ENCODE measurements at regions not wholly inside any gene's neighbourhood (a gene's known extent, or its start where the extent isn't known, plus 50 kb on each side); places are given as distances from the start of the nearest gene placed in this dataset.
"Not testable (repeated sequence)": the region's sequence is repeated elsewhere in the genome, so short reads cannot be mapped to it uniquely, and the experiment has no call there.

DNA sequence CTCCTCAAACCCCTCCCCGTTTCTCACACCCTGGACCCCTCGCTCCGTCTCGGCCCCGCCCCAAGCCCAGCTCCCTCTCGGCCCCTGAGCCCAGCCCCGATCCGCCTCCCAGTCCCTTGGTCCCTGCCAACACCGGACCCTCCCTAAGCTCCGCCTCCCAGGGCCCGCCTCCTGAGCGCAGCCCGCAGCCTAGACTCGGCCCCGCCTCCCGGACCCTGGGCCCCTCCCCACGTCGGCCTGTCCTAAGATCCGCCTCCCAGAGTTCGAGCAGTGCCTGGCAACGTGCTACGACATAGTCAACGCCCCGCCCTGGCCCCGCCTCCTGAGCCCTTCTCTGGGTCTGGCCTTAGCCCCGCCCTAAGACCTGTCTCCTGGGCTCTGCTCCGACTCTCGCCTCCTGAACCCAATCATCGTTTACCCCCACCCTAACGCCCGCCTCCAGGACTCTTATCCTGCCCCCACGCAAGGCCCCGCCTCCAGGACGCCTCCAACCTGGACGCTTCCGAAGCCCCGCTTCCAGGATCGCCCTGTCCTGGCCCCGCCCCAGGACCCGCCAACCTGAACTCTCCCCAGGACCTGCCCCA lies 53.1 kb upstream of the ROPN1B start:
- DNase-seq (ENCODE audit: low read depth in 3 of 3): peak; percentile 98 to 99 (median 98)

DNA sequence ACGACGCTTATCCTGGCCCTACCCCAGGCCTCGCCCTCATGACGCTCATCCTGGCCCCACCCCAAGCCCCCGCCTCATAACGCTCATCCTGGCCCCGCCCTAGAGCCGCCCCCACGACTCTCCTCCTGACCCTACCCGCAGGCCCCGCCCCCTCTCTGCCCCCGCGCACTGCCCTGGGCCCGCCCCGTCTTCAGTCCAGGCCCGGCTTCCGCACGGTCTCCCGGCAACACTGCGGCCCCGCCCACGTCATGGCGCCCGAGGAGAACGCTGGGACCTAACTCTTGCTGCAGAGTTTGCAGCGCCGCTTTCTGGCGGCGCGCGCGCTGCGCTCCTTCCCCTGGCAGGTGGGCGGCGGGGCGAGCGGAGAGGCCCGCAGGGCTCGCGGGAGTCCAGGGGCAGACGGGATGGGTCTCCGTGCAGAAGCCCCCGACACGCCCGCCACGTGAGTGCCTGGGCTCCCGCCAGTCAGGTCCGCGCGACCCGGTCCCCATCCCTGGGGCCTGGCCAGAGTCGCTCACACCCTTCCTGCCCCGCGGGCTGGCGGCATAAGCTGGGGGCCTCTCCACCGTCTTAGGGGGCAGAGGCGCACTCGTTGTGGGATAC lies 52.5 kb upstream of the ROPN1B start:
- DNase-seq (ENCODE audit: low read depth in 3 of 3): peak; percentile 90 to 92 (median 90)

DNA sequence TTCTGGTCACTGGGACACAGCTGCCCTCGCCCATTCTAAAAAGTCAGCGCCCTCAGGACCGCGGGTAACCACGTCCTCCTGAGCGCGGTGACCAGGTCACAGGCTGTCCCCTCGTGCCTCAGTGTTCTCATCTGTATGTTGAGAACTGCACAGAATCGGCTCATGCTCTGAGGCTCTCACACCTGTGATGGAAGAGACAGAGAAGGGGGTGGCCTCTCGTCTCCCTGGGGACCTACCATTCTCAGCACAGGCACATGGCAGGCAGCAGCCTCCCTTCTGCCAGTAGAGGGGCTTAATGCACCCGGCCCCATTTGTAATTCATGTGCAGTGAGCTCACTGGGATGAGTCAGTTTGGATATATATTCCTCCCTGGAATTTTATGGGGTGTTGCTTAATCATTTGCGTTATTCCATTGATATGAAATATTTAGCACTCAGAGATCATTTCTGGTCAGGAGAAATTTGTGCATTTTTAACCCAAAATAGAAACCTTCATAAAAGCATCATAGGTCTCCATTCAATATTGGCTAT lies 51.9 kb upstream of the ROPN1B start:
- peak in 1 of 3 experiments; percentile 5 for DNase-seq (ENCODE audit: low read depth in 3 of 3)

DNA sequence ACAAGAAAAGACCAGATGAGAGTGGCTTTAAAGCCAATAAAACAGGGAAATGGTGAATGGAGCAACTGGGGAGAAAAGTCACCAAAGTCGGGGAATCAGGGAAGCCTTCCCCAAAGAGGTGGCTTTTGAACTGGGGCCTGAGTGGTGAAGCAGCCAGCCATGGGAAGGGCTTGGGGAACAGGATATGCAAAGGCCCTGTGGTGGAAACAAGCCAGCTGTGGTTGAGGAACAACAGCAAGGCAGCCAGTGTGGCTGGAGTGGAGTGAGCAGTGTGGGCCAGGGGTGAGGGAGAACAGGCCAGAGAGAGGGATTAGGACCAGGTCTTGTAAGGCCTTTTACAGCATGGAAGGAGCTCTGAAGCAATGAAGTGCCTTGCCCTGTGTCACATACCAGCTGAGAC lies 51.0 kb upstream of the ROPN1B start:
- DNase-seq (ENCODE audit: low read depth in 3 of 3): not testable (repeated sequence)

DNA sequence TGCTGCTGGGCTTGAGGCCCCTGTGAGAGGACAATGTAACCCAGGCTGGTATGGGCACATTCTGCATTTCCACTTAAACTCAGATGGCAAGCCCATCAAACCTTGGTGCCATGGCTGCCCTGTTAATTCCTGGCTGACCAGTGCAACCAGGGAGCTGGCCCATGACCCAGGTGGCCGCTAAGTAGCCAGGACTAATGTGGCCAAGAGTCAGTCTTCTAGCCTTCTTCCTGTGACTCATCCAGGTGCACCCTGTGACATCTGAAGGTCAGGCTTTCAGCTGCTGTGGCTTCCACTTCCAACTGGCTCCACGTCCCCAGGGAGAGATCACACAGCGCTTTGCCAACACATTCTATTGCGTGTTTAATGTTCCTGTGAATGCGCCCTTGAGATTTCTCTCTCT lies 50.5 kb upstream of the ROPN1B start:
- not testable (repeated sequence) for DNase-seq (ENCODE audit: low read depth in 3 of 3)

DNA sequence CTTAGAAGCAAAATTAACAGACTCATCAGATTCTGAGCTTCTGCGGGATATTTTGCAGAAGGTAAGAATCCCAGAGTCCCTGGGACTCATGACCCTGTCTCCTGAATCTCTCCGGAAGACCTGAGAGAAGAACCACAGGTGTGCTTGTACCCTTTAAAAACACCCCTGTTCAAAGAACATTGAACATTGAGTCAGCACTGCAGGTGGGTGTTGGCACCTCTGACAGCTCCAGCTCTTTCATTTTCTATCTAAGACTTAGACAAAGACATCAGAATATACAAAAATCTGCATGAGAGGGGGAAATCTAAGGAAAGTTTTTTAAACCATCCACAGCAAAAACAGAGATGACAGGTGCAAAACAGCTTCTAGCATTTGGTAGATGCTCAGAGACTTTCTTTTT lies 50.1 kb upstream of the ROPN1B start:
- not testable (repeated sequence) for DNase-seq (ENCODE audit: low read depth in 3 of 3)
